PC-3 (cell line): ENCODE measurements at regions not wholly inside any gene's neighbourhood (a gene's known extent, or its start where the extent isn't known, plus 50 kb on each side); places are given as distances from the start of the nearest gene placed in this dataset.

ENCODE experiments used
- ATAC-seq: fragments of 200-7000 bp; cut with Tn5 transposase; 2 replicates; pipeline ENCODE4 v1.9.1; 2020; ENCODE audit warnings: mild to moderate bottlenecking, moderate library complexity
- BruUV-seq: library from RNA; stranded (reverse); fragments of 400-500 nt; replicated peaks from 2 replicates; lab custom pipeline; 2021; lab: Mats Ljungman, UMichigan
- CTCF ChIA-PET: fragments of 300-600 bp; sonication (Branson Sonifier 250); formaldehyde crosslinking; loops from one replicate; lab custom pipeline; 2022; ENCODE audit warnings: antibody characterized with exemption; lab: Charles Lee
- POLR2A ChIA-PET: fragments of 300-600 bp; sonication (Branson Sonifier 250); formaldehyde crosslinking; loops from one replicate; lab custom pipeline; 2022; ENCODE audit warnings: antibody characterized with exemption; ENCODE audit not compliant: unreplicated experiment; lab: Charles Lee
- DNase-seq: peaks from one replicate; pipeline ENCODE4 v3.0.0-alpha.2; 2015
- H2AFZ ChIP-seq: fragments of 300-600 bp; sonication (generic); 2 replicates; pipeline ENCODE4 v1.6.0; 2016; ENCODE audit warnings: antibody characterized with exemption, low read length
- H3F3A ChIP-seq: fragments of 300-600 bp; sonication (generic); one replicate; pipeline ENCODE4 v1.6.0; 2017; ENCODE audit warnings: antibody characterized with exemption, low read length, control low read depth, mild to moderate bottlenecking; ENCODE audit not compliant: unreplicated experiment
- H3K27ac ChIP-seq: fragments of 300-600 bp; sonication (generic); 2 replicates; pipeline ENCODE4 v1.5.1; 2016; ENCODE audit warnings: mild to moderate bottlenecking, low read length
- H3K27me3 ChIP-seq: fragments of 300-600 bp; sonication (generic); 2 replicates; pipeline ENCODE4 v1.6.1; 2016; ENCODE audit warnings: low read length, mixed read lengths
- H3K36me3 ChIP-seq: fragments of 300-600 bp; sonication (generic); 2 replicates; pipeline ENCODE4 v1.6.1; 2016; ENCODE audit warnings: low read depth, mixed run types, low read length, mixed read lengths
- H3K4me1 ChIP-seq: fragments of 300-600 bp; sonication (generic); 2 replicates; pipeline ENCODE4 v1.5.1; 2016; ENCODE audit warnings: low read length; ENCODE audit not compliant: insufficient read depth
- H3K4me2 ChIP-seq: fragments of 300-600 bp; sonication (generic); 2 replicates; pipeline ENCODE4 v1.6.0; 2016; ENCODE audit warnings: low read length
- H3K4me3 ChIP-seq: fragments of 300-600 bp; sonication (generic); 2 replicates; pipeline ENCODE4 v1.5.1; 2016; ENCODE audit warnings: mild to moderate bottlenecking, low read length, mixed read lengths
- H3K79me2 ChIP-seq: fragments of 300-600 bp; sonication (generic); 2 replicates; pipeline ENCODE4 v1.6.1; 2017; ENCODE audit warnings: low read length, mixed read lengths
- H3K9ac ChIP-seq: fragments of 300-600 bp; sonication (generic); 2 replicates; pipeline ENCODE4 v1.6.0; 2016; ENCODE audit warnings: mild to moderate bottlenecking, low read length
- H3K9me2 ChIP-seq: fragments of 300-600 bp; sonication (generic); replicated peaks from 2 replicates; pipeline ENCODE4 v1.6.1; 2016; ENCODE audit warnings: mixed run types, low read length, mixed read lengths
- H3K9me3 ChIP-seq: fragments of 300-600 bp; sonication (generic); 2 replicates; pipeline ENCODE4 v1.6.1; 2016; ENCODE audit warnings: low read length, mixed read lengths
- H4K20me1 ChIP-seq: fragments of 300-600 bp; sonication (generic); 2 replicates; pipeline ENCODE4 v1.6.1; 2016; ENCODE audit warnings: low read length, mixed read lengths
- CTCF ChIP-seq: fragments of 300-600 bp; sonication (generic); conservative IDR thresholded peaks from 2 replicates; pipeline ENCODE4 v1.5.1; 2017; ENCODE audit warnings: antibody characterized with exemption, low read depth, mild to moderate bottlenecking, low read length
- EZH2 ChIP-seq: fragments of 300-600 bp; sonication (generic); IDR thresholded peaks from one replicate; pipeline ENCODE4 v1.6.1; 2017; ENCODE audit warnings: antibody characterized with exemption, mild to moderate bottlenecking, low read length; ENCODE audit not compliant: unreplicated experiment
- EZH2phosphoT487 ChIP-seq: fragments of 300-600 bp; sonication (generic); IDR thresholded peaks from 2 replicates; pipeline ENCODE4 v1.6.1; 2018; ENCODE audit warnings: mild to moderate bottlenecking, antibody characterized with exemption, low read length, borderline replicate concordance
- intact Hi-C: fragments of 100-400 bp; cut with micrococcal nuclease; formaldehyde crosslinking; loops from 2 replicates; pipeline ENCODE4 v1.9.0; 2023

- Histone ChIP-seq H3K4me1 (no peaks in the 10 kb centered on the region), H3K27me3 (no peaks in the 10 kb centered on the region), H3K9me2 (no peaks in the 10 kb centered on the region), H3K9me3 (no peaks in the 10 kb centered on the region), H4K20me1 (no peaks in the 10 kb centered on the region), H3K79me2 (no peaks in the 10 kb centered on the region), H3F3A (no peaks in the 10 kb centered on the region), H3K9ac (no peak overlapping the region), H3K4me3 (no peak overlapping the region), H3K4me2 (no peak overlapping the region), H2AFZ (no peak overlapping the region), H3K36me3 (no peaks in the 10 kb centered on the region), H3K27ac (no peak overlapping the region)
- CTCF ChIA-PET: interaction anchor here (0.6 to 0.9 kb wide), 2 partner anchors 166 to 350 kb away, joined by 3 to 6 read pairs; no protein-coding TSS in a partner anchor
- TF ChIP-seq CTCF: no peak
- TF ChIP-seq EZH2phosphoT487: no peak
- no peak for TF ChIP-seq EZH2
- POLR2A ChIA-PET: interaction anchor here (0.6 kb wide), 1 partner anchor 245 kb away, joined by 3 read pairs; no protein-coding TSS in a partner anchor
- DNase-seq: peak; percentile 47
- intact Hi-C loops: no loop called here
- BruUV-seq: no TSS peak
- peak; percentile 55 for ATAC-seq
Observed at GRCh38 chr21:35861661-35862060, 198.7 kb downstream of the SETD4 start.

- H3K36me3 ChIP-seq: no peaks in the 10 kb centered on the region
- DNase-seq (no peak), ATAC-seq (no peak)
- H3K4me1 ChIP-seq: no peaks in the 10 kb centered on the region; the same call in 1 of the 2 replicates
- ChIA-PET POLR2A (no interaction called here), CTCF (no interaction called here)
- BruUV-seq: no TSS peak
- TF ChIP-seq CTCF (no peak), EZH2 (no peak), EZH2phosphoT487 (no peak)
- no peaks in the 10 kb centered on the region for H3K9me2 ChIP-seq
- H3K9ac ChIP-seq: no peak overlapping the region
- no peaks in the 10 kb centered on the region for H3K27me3 ChIP-seq
- H3K9me3 ChIP-seq: no peaks in the 10 kb centered on the region
- no peak overlapping the region for H3K4me2 ChIP-seq
- H3F3A ChIP-seq: no peaks in the 10 kb centered on the region
- no peak overlapping the region for H2AFZ ChIP-seq
- H3K79me2 ChIP-seq: no peaks in the 10 kb centered on the region
- no peaks in the 10 kb centered on the region for H4K20me1 ChIP-seq
- no peak overlapping the region for H3K4me3 ChIP-seq
- intact Hi-C loops: no loop called here
- no peak overlapping the region for H3K27ac ChIP-seq
Observed at GRCh38 chr21:35860189-35860869, 200.0 kb downstream of the SETD4 start.

- H3K9me3 ChIP-seq: no peaks in the 10 kb centered on the region
- H3K4me3 ChIP-seq: no peak overlapping the region
- intact Hi-C loops: no loop called here
- ChIA-PET CTCF (no interaction called here), POLR2A (no interaction called here)
- H2AFZ ChIP-seq: no peak overlapping the region
- H3F3A ChIP-seq: no peaks in the 10 kb centered on the region
- no TSS peak for BruUV-seq
- no peaks in the 10 kb centered on the region for H3K9me2 ChIP-seq
- H3K4me2 ChIP-seq: no peak overlapping the region
- no peaks in the 10 kb centered on the region for H4K20me1 ChIP-seq
- H3K27ac ChIP-seq: no peak overlapping the region
- DNase-seq (no peak), ATAC-seq (no peak)
- no peaks in the 10 kb centered on the region for H3K27me3 ChIP-seq
- H3K36me3 ChIP-seq: no peaks in the 10 kb centered on the region
- H3K9ac ChIP-seq: no peak overlapping the region
- H3K79me2 ChIP-seq: no peaks in the 10 kb centered on the region
- H3K4me1 ChIP-seq: no peaks in the 10 kb centered on the region; the same call in 1 of the 2 replicates
- TF ChIP-seq CTCF (no peak), EZH2 (no peak), EZH2phosphoT487 (no peak)
Observed at GRCh38 chr21:35859677-35860076, 200.6 kb downstream of the SETD4 start.
